HCT116 (cell line): ENCODE measurements at regions not wholly inside any gene's neighbourhood (a gene's known extent, or its start where the extent isn't known, plus 50 kb on each side); places are given as distances from the start of the nearest gene placed in this dataset.

Source experiments
- ATAC-seq: fragments of 200-7000 bp; cut with Tn5 transposase; 2 replicates; pipeline ENCODE4 v1.9.1; 2020; ENCODE audit warnings: mild to moderate bottlenecking, moderate library complexity
- BruUV-seq: library from RNA; stranded (reverse); fragments of 400-500 nt; replicated peaks from 2 replicates; lab custom pipeline; 2021; lab: Mats Ljungman, UMichigan
- CTCF ChIA-PET: fragments of 300-600 bp; sonication (Branson Sonifier 250); formaldehyde crosslinking; loops from one replicate; lab custom pipeline; 2021; ENCODE audit warnings: antibody characterized with exemption; lab: Charles Lee
- POLR2A ChIA-PET: fragments of 300-600, 350-600 bp; sonication (Branson Sonifier 250); formaldehyde crosslinking; loops from one replicate; lab custom pipeline; 2021; ENCODE audit warnings: antibody characterized with exemption; lab: Charles Lee
- RAD21 ChIA-PET, 2 experiments: fragments of 300-600 bp; sonication (Branson Sonifier 250); formaldehyde crosslinking; loops; one replicate each; lab custom pipeline; 2023; ENCODE audit warnings: low total read pairs in 2 of 2; ENCODE audit not compliant: uncharacterized antibody in 2 of 2, unreplicated experiment in 2 of 2, low non-redundant PET in 1 of 2; lab: Charles Lee
- DNase-seq: peaks from one replicate; pipeline ENCODE4 v3.0.0-alpha.2; 2010; ENCODE audit warnings: low read depth, low spot score
- H2AFZ ChIP-seq: fragments of 200-600 bp; shearing (Covaris generic), sonication (generic); 2 replicates; pipeline ENCODE4 v1.6.1; 2017; ENCODE audit warnings: low read depth, mixed run types, mixed read lengths, antibody characterized with exemption, low read length; ENCODE audit not compliant: poor library complexity, severe bottlenecking
- H3K27ac ChIP-seq: 2 replicates; pipeline ENCODE4 v1.5.1; 2012; ENCODE audit warnings: low read depth, low read length
- H3K27me3 ChIP-seq: fragments of 200-600 bp; sonication (generic); 2 replicates; pipeline ENCODE4 v1.6.1; 2016; ENCODE audit warnings: mixed run types, low read length, mixed read lengths; ENCODE audit not compliant: insufficient read depth
- H3K36me3 ChIP-seq, 2 experiments: fragments of 200-500 bp in 1 of 2; fragments of 200-600 bp in 1 of 2; sonication (Bioruptor generic) in 1 of 2; sonication (generic) in 1 of 2; 2 replicates each; pipeline versions ENCODE4 v1.5.1 to v1.6.1; 2014 to 2016; ENCODE audit warnings: low read length in 2 of 2, inconsistent platforms in 1 of 2, mixed read lengths in 1 of 2, mixed run types in 1 of 2; ENCODE audit not compliant: insufficient read depth in 2 of 2, control insufficient read depth in 1 of 2
- H3K4me1 ChIP-seq, 2 experiments: fragments of 200-600 bp in 1 of 2; sonication (generic) in 1 of 2; 2 replicates each; pipeline versions ENCODE4 v1.5.1 to v1.6.1; 2012 to 2017; ENCODE audit warnings: low read length in 2 of 2, inconsistent platforms in 1 of 2, mild to moderate bottlenecking in 1 of 2, mixed read lengths in 1 of 2, mixed run types in 1 of 2, moderate library complexity in 1 of 2; ENCODE audit not compliant: insufficient read depth in 2 of 2, control insufficient read depth in 1 of 2
- H3K4me2 ChIP-seq: fragments of 200-600 bp; sonication (generic); 2 replicates; pipeline ENCODE4 v1.6.1; 2017; ENCODE audit warnings: mixed run types, low read length, mixed read lengths
- H3K4me3 ChIP-seq, 2 experiments: fragments of 200-600 bp in 1 of 2; sonication (generic) in 1 of 2; replicated peaks in 1 of 2; 2 replicates each; pipeline ENCODE4 v1.5.1; 2011 to 2016; ENCODE audit warnings: low read length in 2 of 2, control low read depth in 1 of 2, low read depth in 1 of 2, mild to moderate bottlenecking in 1 of 2, mixed read lengths in 1 of 2, mixed run types in 1 of 2
- H3K79me2 ChIP-seq: fragments of 200-600 bp; sonication (generic); 2 replicates; pipeline ENCODE4 v1.6.1; 2017; ENCODE audit warnings: mild to moderate bottlenecking, mixed run types, low read length, moderate library complexity, mixed read lengths; ENCODE audit not compliant: insufficient read depth
- H3K9ac ChIP-seq: fragments of 200-600 bp; sonication (generic); 2 replicates; pipeline ENCODE4 v1.6.1; 2016; ENCODE audit warnings: low read length, mixed read lengths
- H3K9me2 ChIP-seq: fragments of 200-600 bp; sonication (generic), shearing (Covaris generic); 2 replicates; pipeline ENCODE4 v1.6.1; 2017; ENCODE audit warnings: mixed run types, mild to moderate bottlenecking, moderate library complexity; ENCODE audit not compliant: insufficient read depth
- H3K9me3 ChIP-seq, 2 experiments: fragments of 200-500 bp in 1 of 2; fragments of 200-600 bp in 1 of 2; sonication (Bioruptor generic) in 1 of 2; sonication (generic) in 1 of 2; 2 replicates each; pipeline ENCODE4 v1.6.1; 2014 to 2017; ENCODE audit warnings: low read length in 2 of 2, mixed read lengths in 2 of 2, inconsistent platforms in 1 of 2, low read depth in 1 of 2, mild to moderate bottlenecking in 1 of 2, mixed run types in 1 of 2, moderate library complexity in 1 of 2; ENCODE audit not compliant: control insufficient read depth in 1 of 2, insufficient read depth in 1 of 2
- H4K20me1 ChIP-seq: fragments of 200-600 bp; sonication (generic), shearing (Covaris generic); 2 replicates; pipeline ENCODE4 v1.6.1; 2017; ENCODE audit warnings: mixed run types, mild to moderate bottlenecking, moderate library complexity; ENCODE audit not compliant: insufficient read depth
- ATF3 ChIP-seq: IDR thresholded peaks from 2 replicates; pipeline ENCODE4 v1.6.1; 2012
- EGR1 ChIP-seq: IDR thresholded peaks from 2 replicates; pipeline ENCODE4 v1.6.1; 2012; ENCODE audit warnings: low read depth
- ELF1 ChIP-seq: IDR thresholded peaks from 2 replicates; pipeline ENCODE4 v1.6.1; 2012; ENCODE audit warnings: low read depth, borderline replicate concordance
- EZH2 ChIP-seq: fragments of 200-600 bp; sonication (generic); IDR thresholded peaks from 2 replicates; pipeline ENCODE4 v1.6.1; 2017; ENCODE audit warnings: antibody characterized with exemption, mixed run types
- EZH2phosphoT487 ChIP-seq: fragments of 200-600 bp; IDR thresholded peaks from 2 replicates; pipeline ENCODE4 v1.6.1; 2018; ENCODE audit warnings: antibody characterized with exemption, borderline replicate concordance
- JUND ChIP-seq: IDR thresholded peaks from 2 replicates; pipeline ENCODE4 v1.6.1; 2012
- POLR2A ChIP-seq: IDR thresholded peaks from 2 replicates; pipeline ENCODE4 v1.7.0; 2011; ENCODE audit warnings: borderline replicate concordance; ENCODE audit not compliant: insufficient read depth, insufficient read length; ENCODE audit errors: extremely low read depth
- RAD21 ChIP-seq: IDR thresholded peaks from 2 replicates; pipeline ENCODE4 v1.6.1; 2012; ENCODE audit warnings: low read depth, mild to moderate bottlenecking
- SP1 ChIP-seq: IDR thresholded peaks from 2 replicates; pipeline ENCODE4 v1.6.1; 2012; ENCODE audit warnings: low read depth
- SRF ChIP-seq: IDR thresholded peaks from 2 replicates; pipeline ENCODE4 v1.6.1; 2012; ENCODE audit warnings: low read depth
- YY1 ChIP-seq: IDR thresholded peaks from 2 replicates; pipeline ENCODE4 v1.6.1; 2011; ENCODE audit warnings: low read length, low read depth, moderate library complexity, mild to moderate bottlenecking; ENCODE audit not compliant: insufficient replicate concordance; ENCODE audit errors: extremely low read depth
- ZNF274 ChIP-seq: fragments of 200-500 bp; sonication (Bioruptor generic); IDR thresholded peaks from 2 replicates; pipeline ENCODE4 v1.6.1; 2014; ENCODE audit warnings: mild to moderate bottlenecking, low read depth, low read length, inconsistent platforms
- intact Hi-C: fragments of 100-400 bp; cut with micrococcal nuclease; formaldehyde crosslinking; loops from 2 replicates; pipeline ENCODE4 v1.10.0; 2022
- TF ChIP-seq, protein P1 (sequence below): IDR thresholded peaks from 2 replicates; pipeline ENCODE4 v1.6.1; 2012
- TF ChIP-seq, protein P2 (sequence below): IDR thresholded peaks from 2 replicates; pipeline ENCODE4 v1.6.1; 2012; ENCODE audit warnings: low read depth
- TF ChIP-seq, protein P3 (sequence below): IDR thresholded peaks from 2 replicates; pipeline ENCODE4 v1.6.1; 2011; ENCODE audit warnings: mild to moderate bottlenecking, low read length, moderate library complexity; ENCODE audit not compliant: insufficient replicate concordance; ENCODE audit errors: extremely low read depth

DNA sequence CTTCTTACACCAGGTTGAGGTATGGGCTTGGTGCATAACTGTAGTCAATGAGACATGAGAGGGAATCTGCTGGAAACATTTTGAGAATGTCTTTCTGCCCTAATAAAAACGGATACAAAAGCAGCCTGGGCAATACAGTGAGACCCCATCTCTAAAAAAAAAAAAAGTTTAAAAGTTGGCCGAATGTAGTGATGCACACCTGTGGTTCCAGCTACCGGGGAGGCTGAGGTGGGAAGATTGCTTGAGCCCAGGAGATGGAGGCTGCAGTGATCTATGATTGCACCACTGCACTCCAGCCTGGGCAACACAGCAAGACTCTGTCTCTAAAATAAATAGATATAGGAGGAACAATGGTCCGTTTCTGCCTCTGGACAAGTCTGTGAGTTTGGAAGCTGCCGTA lies 81.5 kb upstream of the FAM171A1 start:
- Histone ChIP-seq H3K27ac (no peak overlapping the region), H3K4me3 (no peak overlapping the region), H3K9ac (no peak overlapping the region), H3K9me3 (no peaks in the 10 kb centered on the region), H2AFZ (no peak overlapping the region), H3K36me3 (no peaks in the 10 kb centered on the region), H3K9me2 (no peaks in the 10 kb centered on the region), H4K20me1 (no peaks in the 10 kb centered on the region), H3K79me2 (no peaks in the 10 kb centered on the region), H3K27me3 (peaks cover 60% of the 10 kb centered on the region), H3K4me1 (no peaks in the 10 kb centered on the region), H3K4me2 (no peak overlapping the region)
- DNase-seq (no peak), ATAC-seq (no peak)
- POLR2A ChIA-PET: no interaction called here
- RAD21 ChIA-PET: no interaction called here
- TF ChIP-seq, protein P1, sequence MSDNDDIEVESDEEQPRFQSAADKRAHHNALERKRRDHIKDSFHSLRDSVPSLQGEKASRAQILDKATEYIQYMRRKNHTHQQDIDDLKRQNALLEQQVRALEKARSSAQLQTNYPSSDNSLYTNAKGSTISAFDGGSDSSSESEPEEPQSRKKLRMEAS: no peak
- TF ChIP-seq ATF3: no peak
- TF ChIP-seq EGR1: no peak
- no peak for TF ChIP-seq SP1
- TF ChIP-seq YY1: no peak
- TF ChIP-seq, protein P2, sequence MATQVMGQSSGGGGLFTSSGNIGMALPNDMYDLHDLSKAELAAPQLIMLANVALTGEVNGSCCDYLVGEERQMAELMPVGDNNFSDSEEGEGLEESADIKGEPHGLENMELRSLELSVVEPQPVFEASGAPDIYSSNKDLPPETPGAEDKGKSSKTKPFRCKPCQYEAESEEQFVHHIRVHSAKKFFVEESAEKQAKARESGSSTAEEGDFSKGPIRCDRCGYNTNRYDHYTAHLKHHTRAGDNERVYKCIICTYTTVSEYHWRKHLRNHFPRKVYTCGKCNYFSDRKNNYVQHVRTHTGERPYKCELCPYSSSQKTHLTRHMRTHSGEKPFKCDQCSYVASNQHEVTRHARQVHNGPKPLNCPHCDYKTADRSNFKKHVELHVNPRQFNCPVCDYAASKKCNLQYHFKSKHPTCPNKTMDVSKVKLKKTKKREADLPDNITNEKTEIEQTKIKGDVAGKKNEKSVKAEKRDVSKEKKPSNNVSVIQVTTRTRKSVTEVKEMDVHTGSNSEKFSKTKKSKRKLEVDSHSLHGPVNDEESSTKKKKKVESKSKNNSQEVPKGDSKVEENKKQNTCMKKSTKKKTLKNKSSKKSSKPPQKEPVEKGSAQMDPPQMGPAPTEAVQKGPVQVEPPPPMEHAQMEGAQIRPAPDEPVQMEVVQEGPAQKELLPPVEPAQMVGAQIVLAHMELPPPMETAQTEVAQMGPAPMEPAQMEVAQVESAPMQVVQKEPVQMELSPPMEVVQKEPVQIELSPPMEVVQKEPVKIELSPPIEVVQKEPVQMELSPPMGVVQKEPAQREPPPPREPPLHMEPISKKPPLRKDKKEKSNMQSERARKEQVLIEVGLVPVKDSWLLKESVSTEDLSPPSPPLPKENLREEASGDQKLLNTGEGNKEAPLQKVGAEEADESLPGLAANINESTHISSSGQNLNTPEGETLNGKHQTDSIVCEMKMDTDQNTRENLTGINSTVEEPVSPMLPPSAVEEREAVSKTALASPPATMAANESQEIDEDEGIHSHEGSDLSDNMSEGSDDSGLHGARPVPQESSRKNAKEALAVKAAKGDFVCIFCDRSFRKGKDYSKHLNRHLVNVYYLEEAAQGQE: no peak
- TF ChIP-seq EZH2phosphoT487: no peak
- no peak for TF ChIP-seq JUND
- TF ChIP-seq POLR2A: no peak
- no peak for TF ChIP-seq ZNF274
- TF ChIP-seq RAD21: no peak
- TF ChIP-seq SRF: no peak
- no peak for TF ChIP-seq EZH2
- TF ChIP-seq ELF1: no peak
- TF ChIP-seq, protein P3, sequence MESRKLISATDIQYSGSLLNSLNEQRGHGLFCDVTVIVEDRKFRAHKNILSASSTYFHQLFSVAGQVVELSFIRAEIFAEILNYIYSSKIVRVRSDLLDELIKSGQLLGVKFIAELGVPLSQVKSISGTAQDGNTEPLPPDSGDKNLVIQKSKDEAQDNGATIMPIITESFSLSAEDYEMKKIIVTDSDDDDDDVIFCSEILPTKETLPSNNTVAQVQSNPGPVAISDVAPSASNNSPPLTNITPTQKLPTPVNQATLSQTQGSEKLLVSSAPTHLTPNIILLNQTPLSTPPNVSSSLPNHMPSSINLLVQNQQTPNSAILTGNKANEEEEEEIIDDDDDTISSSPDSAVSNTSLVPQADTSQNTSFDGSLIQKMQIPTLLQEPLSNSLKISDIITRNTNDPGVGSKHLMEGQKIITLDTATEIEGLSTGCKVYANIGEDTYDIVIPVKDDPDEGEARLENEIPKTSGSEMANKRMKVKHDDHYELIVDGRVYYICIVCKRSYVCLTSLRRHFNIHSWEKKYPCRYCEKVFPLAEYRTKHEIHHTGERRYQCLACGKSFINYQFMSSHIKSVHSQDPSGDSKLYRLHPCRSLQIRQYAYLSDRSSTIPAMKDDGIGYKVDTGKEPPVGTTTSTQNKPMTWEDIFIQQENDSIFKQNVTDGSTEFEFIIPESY: no peak
- CTCF ChIA-PET: no interaction called here
- BruUV-seq: no TSS peak
- intact Hi-C loops: no loop called here
